ENCODE measurements at regions not wholly inside any gene's neighbourhood (a gene's known extent, or its start where the extent isn't known, plus 50 kb on each side); places are given as distances from the start of the nearest gene placed in this dataset.

- no peaks in the 10 kb centered on the region for H3K9me3 ChIP-seq (ENCODE audit: low read depth, low read length)
- TF ChIP-seq POLR2AphosphoS5 (IDR thresholded peaks at IDR 0.05; ENCODE audit: borderline replicate concordance, low read depth, low read length) (no peak), FOXP2 (optimal IDR thresholded peaks at IDR 0.05; ENCODE audit: control extremely low read depth, extremely low read length, insufficient read depth) (no peak), EZH2 (IDR thresholded peaks at IDR 0.05) (no peak)
- H3K9ac ChIP-seq (ENCODE audit: insufficient read length): no peak overlapping the region
- H3K4me3 ChIP-seq: no peak overlapping the region
- H3K36me3 ChIP-seq (ENCODE audit: insufficient read depth, low read length): no peaks in the 10 kb centered on the region
- DNase-seq (ENCODE audit: low read depth, low spot score): no peak
- no peak overlapping the region for H3K27ac ChIP-seq
These were observed 156.8 kb downstream of the FASLG start for GRCh38 chr1:172815740-172816139.

GRCh38 chr1:172818841-172819527 is 160.1 kb downstream of the FASLG start:
- Histone ChIP-seq H3K9me3 (ENCODE audit: low read depth, low read length) (no peaks in the 10 kb centered on the region), H3K36me3 (ENCODE audit: insufficient read depth, low read length) (no peaks in the 10 kb centered on the region), H3K9ac (ENCODE audit: insufficient read length) (no peak overlapping the region), H3K27ac (no peak overlapping the region), H3K4me3 (no peak overlapping the region)
- DNase-seq (ENCODE audit: low read depth, low spot score): no peak
- TF ChIP-seq FOXP2 (optimal IDR thresholded peaks at IDR 0.05; ENCODE audit: control extremely low read depth, extremely low read length, insufficient read depth): no peak
- no peak for TF ChIP-seq EZH2 (IDR thresholded peaks at IDR 0.05)
- TF ChIP-seq POLR2AphosphoS5 (IDR thresholded peaks at IDR 0.05; ENCODE audit: borderline replicate concordance, low read depth, low read length): no peak

DNA sequence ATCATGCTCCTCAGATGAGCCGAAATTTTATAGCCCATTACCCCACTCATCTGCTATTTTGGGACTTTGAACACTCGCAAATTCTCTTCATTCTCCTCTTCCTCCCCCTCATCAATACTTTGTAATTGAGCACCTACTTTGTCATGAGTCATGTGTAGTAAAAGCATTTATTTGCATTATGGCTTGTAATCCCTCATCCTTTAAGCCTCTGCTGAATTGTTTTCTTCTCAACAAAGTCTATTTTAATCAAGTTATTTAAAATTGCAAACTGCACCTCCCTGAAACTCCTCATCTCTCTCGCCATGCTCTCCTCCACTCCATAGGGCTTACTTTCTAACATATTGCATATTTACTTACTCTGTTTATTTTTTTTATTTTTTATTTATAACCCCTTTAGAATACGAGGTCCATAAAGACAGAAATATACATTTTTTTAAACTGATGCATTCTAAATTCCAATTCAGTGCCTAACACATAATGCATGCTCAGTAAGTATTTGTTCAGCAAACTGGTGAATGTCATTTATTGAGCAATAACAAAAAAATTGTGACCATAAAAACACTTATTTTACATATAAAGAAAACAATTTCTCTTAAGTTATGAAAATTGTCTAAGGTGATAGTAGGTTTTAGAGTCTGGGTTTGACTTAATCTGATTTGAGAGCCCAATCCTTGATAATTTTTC is 161.7 kb downstream of the FASLG start:
- Histone ChIP-seq H3K4me3 (no peak overlapping the region), H3K36me3 (ENCODE audit: insufficient read depth, low read length) (no peaks in the 10 kb centered on the region), H3K9ac (ENCODE audit: insufficient read length) (no peak overlapping the region), H3K9me3 (ENCODE audit: low read depth, low read length) (no peaks in the 10 kb centered on the region), H3K27ac (no peak overlapping the region)
- no peak for DNase-seq (ENCODE audit: low read depth, low spot score)
- TF ChIP-seq FOXP2 (optimal IDR thresholded peaks at IDR 0.05; ENCODE audit: control extremely low read depth, extremely low read length, insufficient read depth) (no peak), EZH2 (IDR thresholded peaks at IDR 0.05) (no peak), POLR2AphosphoS5 (IDR thresholded peaks at IDR 0.05; ENCODE audit: borderline replicate concordance, low read depth, low read length) (no peak)

- TF ChIP-seq EZH2 (IDR thresholded peaks at IDR 0.05) (no peak), FOXP2 (optimal IDR thresholded peaks at IDR 0.05; ENCODE audit: control extremely low read depth, extremely low read length, insufficient read depth) (no peak), POLR2AphosphoS5 (IDR thresholded peaks at IDR 0.05; ENCODE audit: borderline replicate concordance, low read depth, low read length) (no peak)
- DNase-seq (ENCODE audit: low read depth, low spot score): no peak
- no peaks in the 10 kb centered on the region for H3K36me3 ChIP-seq (ENCODE audit: insufficient read depth, low read length)
- no peaks in the 10 kb centered on the region for H3K9me3 ChIP-seq (ENCODE audit: low read depth, low read length)
- H3K4me3 ChIP-seq: no peak overlapping the region
- H3K9ac ChIP-seq (ENCODE audit: insufficient read length): no peak overlapping the region
- H3K27ac ChIP-seq: no peak overlapping the region
These were observed 162.8 kb downstream of the FASLG start for GRCh38 chr1:172821609-172822274.

DNA sequence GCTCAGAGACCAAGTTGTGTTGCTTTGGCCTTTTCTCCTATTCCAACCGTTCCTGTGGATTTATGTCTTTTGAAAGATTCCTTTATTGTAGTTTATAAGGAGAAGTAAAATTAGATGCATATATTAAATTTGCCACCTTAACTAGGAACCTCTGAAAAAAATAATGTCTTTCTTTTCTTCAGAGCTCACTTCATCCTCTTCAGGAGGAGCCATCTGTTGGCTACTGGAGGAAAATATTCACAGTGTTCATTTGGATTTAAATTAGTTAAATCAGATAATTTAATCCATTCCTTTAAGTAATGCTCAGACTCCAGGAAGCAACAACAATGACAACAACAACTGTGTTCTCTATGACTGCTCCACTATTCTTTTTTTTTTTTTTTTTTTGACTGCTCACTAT is 164.0 kb downstream of the FASLG start:
- no peak overlapping the region for H3K9ac ChIP-seq (ENCODE audit: insufficient read length)
- no peaks in the 10 kb centered on the region for H3K36me3 ChIP-seq (ENCODE audit: insufficient read depth, low read length)
- H3K9me3 ChIP-seq (ENCODE audit: low read depth, low read length): no peaks in the 10 kb centered on the region
- TF ChIP-seq EZH2 (IDR thresholded peaks at IDR 0.05): no peak
- TF ChIP-seq FOXP2 (optimal IDR thresholded peaks at IDR 0.05; ENCODE audit: control extremely low read depth, extremely low read length, insufficient read depth): no peak
- TF ChIP-seq POLR2AphosphoS5 (IDR thresholded peaks at IDR 0.05; ENCODE audit: borderline replicate concordance, low read depth, low read length): no peak
- no peak overlapping the region for H3K27ac ChIP-seq
- H3K4me3 ChIP-seq: no peak overlapping the region
- no peak for DNase-seq (ENCODE audit: low read depth, low spot score)

DNA sequence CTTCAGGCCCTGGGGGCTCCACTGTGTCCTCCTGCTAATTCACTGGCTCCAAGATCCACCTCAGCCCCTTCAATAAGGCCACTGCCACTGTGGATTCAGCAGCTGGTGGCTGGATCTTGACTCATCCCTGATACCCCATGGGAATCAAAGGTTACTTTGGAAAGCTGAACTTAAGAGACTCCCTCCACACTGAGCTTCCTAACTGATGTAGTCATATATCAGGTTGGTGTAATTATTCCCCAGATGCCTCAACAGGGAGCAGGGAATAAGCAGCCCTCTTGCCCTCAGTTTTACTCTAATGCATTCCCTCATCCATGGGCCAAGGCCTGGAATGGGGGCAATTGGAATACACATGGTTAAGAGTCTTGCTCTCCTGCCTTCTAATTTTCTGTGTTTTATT is 164.6 kb downstream of the FASLG start:
- H3K27ac ChIP-seq: no peak overlapping the region
- no peak overlapping the region for H3K9ac ChIP-seq (ENCODE audit: insufficient read length)
- H3K9me3 ChIP-seq (ENCODE audit: low read depth, low read length): no peaks in the 10 kb centered on the region
- no peak for TF ChIP-seq EZH2 (IDR thresholded peaks at IDR 0.05)
- no peak for TF ChIP-seq POLR2AphosphoS5 (IDR thresholded peaks at IDR 0.05; ENCODE audit: borderline replicate concordance, low read depth, low read length)
- TF ChIP-seq FOXP2 (optimal IDR thresholded peaks at IDR 0.05; ENCODE audit: control extremely low read depth, extremely low read length, insufficient read depth): no peak
- no peak for DNase-seq (ENCODE audit: low read depth, low spot score)
- no peaks in the 10 kb centered on the region for H3K36me3 ChIP-seq (ENCODE audit: insufficient read depth, low read length)
- no peak overlapping the region for H3K4me3 ChIP-seq

DNA sequence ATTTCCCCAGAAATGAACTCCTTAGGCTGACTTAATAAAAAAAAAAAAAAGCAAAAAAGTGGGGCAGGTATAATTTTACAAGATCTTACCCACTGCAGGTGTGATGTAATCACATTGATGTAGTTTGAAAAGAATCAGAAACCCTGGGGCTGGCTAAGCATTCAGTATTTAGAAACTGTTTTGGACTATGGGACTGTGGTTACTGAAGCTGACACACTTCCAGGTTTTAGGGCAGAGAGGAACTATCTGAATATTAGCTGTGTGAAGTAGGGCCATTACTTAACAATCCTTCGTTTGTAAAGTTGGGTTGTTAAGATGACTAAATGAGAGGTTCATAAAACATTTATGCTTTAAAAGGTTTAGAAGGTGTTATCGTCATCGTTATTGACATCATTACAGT is 165.3 kb downstream of the FASLG start:
- Histone ChIP-seq H3K9ac (ENCODE audit: insufficient read length) (no peak overlapping the region), H3K9me3 (ENCODE audit: low read depth, low read length) (no peaks in the 10 kb centered on the region), H3K4me3 (no peak overlapping the region), H3K36me3 (ENCODE audit: insufficient read depth, low read length) (no peaks in the 10 kb centered on the region), H3K27ac (no peak overlapping the region)
- TF ChIP-seq POLR2AphosphoS5 (IDR thresholded peaks at IDR 0.05; ENCODE audit: borderline replicate concordance, low read depth, low read length): no peak
- TF ChIP-seq EZH2 (IDR thresholded peaks at IDR 0.05): no peak
- TF ChIP-seq FOXP2 (optimal IDR thresholded peaks at IDR 0.05; ENCODE audit: control extremely low read depth, extremely low read length, insufficient read depth): no peak
- DNase-seq (ENCODE audit: low read depth, low spot score): no peak

- Histone ChIP-seq H3K4me3 (peak overlapping the region; percentile 63), H3K36me3 (ENCODE audit: insufficient read depth, low read length) (no peaks in the 10 kb centered on the region), H3K9me3 (ENCODE audit: low read depth, low read length) (no peaks in the 10 kb centered on the region), H3K27ac (peak overlapping the region; percentile 50), H3K9ac (ENCODE audit: insufficient read length) (no peak overlapping the region)
- peak; percentile 76 for DNase-seq (ENCODE audit: low read depth, low spot score)
- no peak for TF ChIP-seq POLR2AphosphoS5 (IDR thresholded peaks at IDR 0.05; ENCODE audit: borderline replicate concordance, low read depth, low read length)
- TF ChIP-seq EZH2 (IDR thresholded peaks at IDR 0.05): no peak
- TF ChIP-seq FOXP2 (optimal IDR thresholded peaks at IDR 0.05; ENCODE audit: control extremely low read depth, extremely low read length, insufficient read depth): no peak
These were observed 167.3 kb downstream of the FASLG start for GRCh38 chr1:172826096-172826741.

Data from SK-N-MC (cell line).